ENCODE measurements at regions not wholly inside any gene's neighbourhood (a gene's known extent, or its start where the extent isn't known, plus 50 kb on each side); places are given as distances from the start of the nearest gene placed in this dataset.

- H3K4me3 ChIP-seq (ENCODE audit: low read depth, low read length): no peak overlapping the region
- no peak for TF ChIP-seq CTCF (IDR thresholded peaks at IDR 0.05; ENCODE audit: control insufficient read depth, extremely low read depth, insufficient read depth)
- DNase-seq (ENCODE audit: low read depth): no peak
Measured at GRCh38 chr6:2594868-2595267, 155.9 kb downstream of the MYLK4 start.

- H3K4me3 ChIP-seq (ENCODE audit: low read depth, low read length): no peak overlapping the region
- TF ChIP-seq CTCF (IDR thresholded peaks at IDR 0.05; ENCODE audit: control insufficient read depth, extremely low read depth, insufficient read depth): no peak
Measured at GRCh38 chr6:2593167-2593566, 157.6 kb downstream of the MYLK4 start.

GRCh38 chr6:2589171-2589661 lies 161.5 kb downstream of the MYLK4 start:
- no peak for TF ChIP-seq CTCF (IDR thresholded peaks at IDR 0.05; ENCODE audit: control insufficient read depth, extremely low read depth, insufficient read depth)
- DNase-seq (ENCODE audit: low read depth): no peak
- no peak overlapping the region for H3K4me3 ChIP-seq (ENCODE audit: low read depth, low read length)

More at GRCh38 chr6:2593167-2593566, 157.6 kb downstream of the MYLK4 start:
- no peak for DNase-seq (ENCODE audit: low read depth)

- no peak for DNase-seq (ENCODE audit: low read depth)
- H3K4me3 ChIP-seq (ENCODE audit: low read depth, low read length): no peak overlapping the region
- TF ChIP-seq CTCF (IDR thresholded peaks at IDR 0.05; ENCODE audit: control insufficient read depth, extremely low read depth, insufficient read depth): no peak
Measured at GRCh38 chr6:2583459-2583858, 167.3 kb downstream of the MYLK4 start.

- DNase-seq (ENCODE audit: low read depth): no peak
- no peak for TF ChIP-seq CTCF (IDR thresholded peaks at IDR 0.05; ENCODE audit: control insufficient read depth, extremely low read depth, insufficient read depth)
- H3K4me3 ChIP-seq (ENCODE audit: low read depth, low read length): no peak overlapping the region
Measured at GRCh38 chr6:2582268-2582667, 168.5 kb downstream of the MYLK4 start.

GRCh38 chr6:2581611-2582010 lies 169.1 kb downstream of the MYLK4 start:
- DNase-seq (ENCODE audit: low read depth): no peak
- TF ChIP-seq CTCF (IDR thresholded peaks at IDR 0.05; ENCODE audit: control insufficient read depth, extremely low read depth, insufficient read depth): no peak
- no peak overlapping the region for H3K4me3 ChIP-seq (ENCODE audit: low read depth, low read length)

- no peak for DNase-seq (ENCODE audit: low read depth)
Measured at GRCh38 chr6:2581011-2581410, 169.7 kb downstream of the MYLK4 start.

More at GRCh38 chr6:2581011-2581410, 169.7 kb downstream of the MYLK4 start:
- no peak overlapping the region for H3K4me3 ChIP-seq (ENCODE audit: low read depth, low read length)
- no peak for TF ChIP-seq CTCF (IDR thresholded peaks at IDR 0.05; ENCODE audit: control insufficient read depth, extremely low read depth, insufficient read depth)

Measured in LNCaP clone FGC (cell line).